Mucosa of rectum (tissue), 2 donors: ENCODE measurements at regions not wholly inside any gene's neighbourhood (a gene's known extent, or its start where the extent isn't known, plus 50 kb on each side); places are given as distances from the start of the nearest gene placed in this dataset.

Experiments
- H3K27ac ChIP-seq, 2 donors: one replicate each; pipeline ENCODE4 v1.7.0; 2013; ENCODE audit warnings: inconsistent platforms in 2 of 2, low read depth in 2 of 2, low read length in 2 of 2
- H3K27me3 ChIP-seq, 2 donors: one replicate each; pipeline ENCODE4 v1.7.0; 2013; ENCODE audit warnings: low read length in 2 of 2; ENCODE audit not compliant: control insufficient read depth in 2 of 2, insufficient read depth in 2 of 2
- H3K36me3 ChIP-seq, 2 donors: one replicate each; pipeline ENCODE4 v1.7.0; 2013; ENCODE audit warnings: low read length in 2 of 2; ENCODE audit not compliant: control insufficient read depth in 2 of 2, insufficient read depth in 2 of 2
- H3K4me1 ChIP-seq, 2 donors: one replicate each; pipeline ENCODE4 v1.7.0; 2013; ENCODE audit warnings: low read length in 2 of 2, mild to moderate bottlenecking in 1 of 2; ENCODE audit not compliant: control insufficient read depth in 2 of 2, insufficient read depth in 2 of 2
- H3K4me3 ChIP-seq, 2 donors: one replicate each; pipeline ENCODE4 v1.7.0; 2013; ENCODE audit warnings: low read length in 2 of 2
- H3K9ac ChIP-seq, 2 donors: one replicate each; pipeline ENCODE4 v1.7.0; 2013; ENCODE audit warnings: low read length in 2 of 2, low read depth in 1 of 2, mild to moderate bottlenecking in 1 of 2
- H3K9me3 ChIP-seq, 2 donors: one replicate each; pipeline ENCODE4 v1.7.0; 2013; ENCODE audit warnings: low read length in 2 of 2; ENCODE audit not compliant: control insufficient read depth in 2 of 2
- donor health status: healthy.
- donor health status: Normal muscosa, but diverticular disease.

DNA sequence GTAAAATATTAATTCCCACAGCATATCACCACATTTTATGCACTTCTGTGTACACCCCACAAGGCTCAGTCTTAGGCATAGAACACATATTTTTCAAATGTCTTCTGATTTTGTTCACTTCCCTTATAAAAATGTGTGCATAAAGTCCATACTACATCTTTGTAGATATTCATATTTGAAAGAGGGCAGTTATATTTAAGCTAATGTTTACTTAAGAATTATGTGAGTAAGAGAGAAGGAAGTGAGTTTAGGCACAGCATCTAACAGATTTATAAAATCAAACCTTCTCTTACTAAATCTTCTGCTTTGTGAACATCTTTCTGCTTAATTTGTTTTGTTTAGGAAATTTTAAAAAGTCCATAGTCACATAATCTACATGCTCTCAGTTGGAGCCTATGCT lies 648.1 kb downstream of the FSCB start:
- Histone ChIP-seq H3K4me1 (no peaks in the 10 kb centered on the region), H3K9ac (no peak overlapping the region), H3K27ac (no peak overlapping the region), H3K4me3 (no peak overlapping the region), H3K27me3 (no peaks in the 10 kb centered on the region), H3K9me3 (no peaks in the 10 kb centered on the region), H3K36me3 (no peaks in the 10 kb centered on the region)

DNA sequence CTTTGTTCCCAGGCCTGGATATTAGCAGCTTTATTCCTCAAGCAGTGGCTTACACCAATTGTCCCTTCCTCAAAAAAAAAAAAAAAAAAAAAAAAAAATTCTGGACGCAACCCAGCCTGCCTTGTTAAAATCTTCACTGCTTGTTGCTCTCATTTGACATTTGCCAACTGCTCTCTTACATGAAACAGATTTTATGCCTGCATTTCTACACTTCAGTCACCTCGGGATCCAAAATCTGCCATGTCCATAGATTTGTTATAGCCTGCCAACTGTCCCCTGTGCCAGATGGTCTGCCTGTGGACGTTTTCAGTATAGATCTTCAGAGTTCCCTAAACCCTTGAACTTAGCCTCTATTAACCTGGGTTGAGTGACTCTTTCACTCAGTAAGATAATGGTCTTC lies 651.5 kb downstream of the FSCB start:
- Histone ChIP-seq H3K9ac (no peak overlapping the region), H3K9me3 (no peaks in the 10 kb centered on the region), H3K27ac (no peak overlapping the region), H3K36me3 (no peaks in the 10 kb centered on the region), H3K27me3 (no peaks in the 10 kb centered on the region), H3K4me3 (no peak overlapping the region), H3K4me1 (no peaks in the 10 kb centered on the region)

DNA sequence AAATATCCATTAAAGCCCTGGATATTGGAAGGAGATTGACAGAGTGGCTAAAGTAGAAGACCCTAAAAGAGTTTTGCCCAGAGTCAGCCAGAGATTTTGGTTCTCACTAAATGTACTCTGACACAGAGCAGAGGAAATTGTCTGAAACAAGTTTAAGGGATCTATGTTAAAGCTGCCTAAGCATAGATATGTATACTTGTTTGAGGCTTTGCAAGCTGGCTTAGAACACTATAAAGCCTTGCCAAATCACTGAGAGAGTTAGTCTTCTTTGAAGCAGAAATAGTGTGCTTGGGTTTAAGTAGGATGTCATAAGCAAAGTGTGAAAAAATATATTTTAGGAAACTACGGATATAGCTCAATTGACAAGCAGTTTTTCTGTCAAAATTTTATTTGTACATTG lies 653.5 kb downstream of the FSCB start:
- no peaks in the 10 kb centered on the region for H3K27me3 ChIP-seq
- no peak overlapping the region for H3K4me3 ChIP-seq
- no peaks in the 10 kb centered on the region for H3K36me3 ChIP-seq
- no peak overlapping the region for H3K9ac ChIP-seq
- H3K4me1 ChIP-seq, result no peaks in the 10 kb centered on the region
- no peaks in the 10 kb centered on the region for H3K9me3 ChIP-seq
- no peak overlapping the region for H3K27ac ChIP-seq

DNA sequence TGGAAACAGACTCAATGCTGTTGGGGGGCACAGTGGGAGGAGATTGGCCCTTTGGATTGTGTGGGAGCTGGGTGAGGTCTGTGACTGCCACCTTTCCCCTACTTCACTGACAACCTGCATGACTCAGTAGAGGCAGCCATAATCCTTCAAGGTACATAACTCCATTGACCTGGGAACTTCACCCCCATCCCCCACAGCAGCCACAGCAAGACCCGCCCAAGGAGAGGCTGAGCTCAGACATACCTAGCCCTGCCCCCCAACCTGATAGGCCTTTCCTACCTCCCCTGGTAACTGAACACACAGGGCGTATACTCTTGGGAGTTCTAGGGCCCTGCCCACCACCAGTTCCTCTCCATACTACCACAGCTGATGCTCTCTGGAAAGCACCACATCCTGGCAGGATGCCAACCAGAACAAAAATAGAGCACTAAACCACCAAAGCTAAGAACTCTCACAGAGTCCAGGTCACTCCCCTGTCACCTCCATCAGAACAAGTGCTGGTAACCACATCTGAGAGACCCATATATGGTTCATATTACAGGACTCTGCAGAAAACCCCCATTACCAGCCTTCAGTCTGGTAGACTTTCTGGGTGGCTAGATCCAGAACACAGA lies 703.9 kb downstream of the FSCB start:
- no peak overlapping the region for H3K4me3 ChIP-seq
- H3K4me1 ChIP-seq, result no peaks in the 10 kb centered on the region
- H3K9ac ChIP-seq, result no peak overlapping the region
- H3K9me3 ChIP-seq, result no peaks in the 10 kb centered on the region
- H3K27ac ChIP-seq, result no peak overlapping the region
- H3K36me3 ChIP-seq, result no peaks in the 10 kb centered on the region
- no peaks in the 10 kb centered on the region for H3K27me3 ChIP-seq

DNA sequence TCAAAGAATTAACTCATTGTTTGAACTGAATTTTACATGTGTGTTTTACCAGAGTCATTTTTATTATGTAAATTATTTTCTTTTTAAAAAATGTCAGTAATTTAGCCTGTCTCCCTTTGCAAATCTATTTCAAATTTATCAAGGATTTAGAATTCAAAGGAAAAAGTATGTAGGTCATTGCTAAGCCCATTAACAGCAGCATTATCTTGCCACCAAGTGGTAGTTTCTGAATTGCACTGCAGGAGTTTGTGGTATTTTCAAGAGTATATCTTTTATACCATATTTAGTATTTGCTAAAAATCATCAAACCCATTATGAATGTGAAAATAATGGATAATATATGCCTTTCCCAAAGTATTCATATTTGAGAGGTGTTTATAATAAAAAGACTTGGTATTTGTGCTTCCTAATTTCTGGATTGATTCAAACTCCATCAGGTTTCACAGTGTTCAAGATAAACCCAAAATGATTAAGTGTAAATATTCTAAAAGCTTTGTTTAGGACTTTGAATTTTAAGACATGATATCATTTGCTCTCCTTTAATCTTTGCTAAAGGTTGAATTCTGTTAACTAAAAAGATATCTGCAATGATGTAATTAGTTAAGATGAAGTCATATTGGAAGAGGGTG lies 711.4 kb downstream of the FSCB start:
- Histone ChIP-seq H3K27me3 (no peaks in the 10 kb centered on the region), H3K4me1 (no peaks in the 10 kb centered on the region), H3K36me3 (no peaks in the 10 kb centered on the region), H3K9me3 (no peaks in the 10 kb centered on the region), H3K27ac (no peak overlapping the region), H3K4me3 (no peak overlapping the region), H3K9ac (no peak overlapping the region)

DNA sequence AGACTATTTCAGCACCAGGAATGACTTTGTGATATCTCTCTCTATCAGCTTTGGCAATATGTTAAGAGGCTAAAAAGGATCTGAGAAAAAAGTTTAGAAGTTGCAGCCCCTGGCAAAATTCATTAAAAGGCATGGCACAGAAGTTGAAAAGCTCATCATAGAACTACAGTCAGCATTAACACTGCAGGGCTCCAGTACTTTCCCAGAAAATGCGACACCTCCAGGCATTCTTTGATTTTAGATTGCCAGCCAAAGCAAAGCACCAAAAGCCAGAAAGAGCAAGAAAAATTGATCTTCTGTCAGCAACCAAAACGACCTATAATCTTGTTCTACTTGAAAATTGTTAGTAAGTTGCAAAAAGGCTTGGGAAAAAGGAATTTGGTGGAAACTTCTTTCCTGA lies 713.5 kb downstream of the FSCB start:
- Histone ChIP-seq H3K9me3 (no peaks in the 10 kb centered on the region), H3K4me1 (no peaks in the 10 kb centered on the region), H3K9ac (no peak overlapping the region)

DNA sequence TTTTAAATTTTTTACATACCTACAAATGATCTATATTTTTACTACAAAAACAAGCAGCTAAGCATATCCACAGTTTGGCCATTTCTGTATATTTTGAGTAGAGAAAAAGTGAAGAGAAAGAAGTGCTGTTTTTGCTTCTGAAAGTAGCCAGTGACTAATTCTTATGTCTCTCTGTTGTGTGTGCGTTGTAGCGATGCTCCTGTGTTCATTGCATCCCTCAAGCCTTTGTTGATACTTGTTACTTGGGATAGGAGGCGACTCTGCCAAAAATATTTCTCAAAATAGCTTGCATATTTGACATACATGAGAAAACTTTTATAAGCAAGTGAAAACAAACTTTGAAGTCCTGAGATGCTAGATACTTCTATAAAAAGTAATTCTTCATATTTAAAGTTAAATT lies 714.1 kb downstream of the FSCB start:
- H3K4me3 ChIP-seq, result no peak overlapping the region
- no peak overlapping the region for H3K27ac ChIP-seq
- H3K27me3 ChIP-seq, result no peaks in the 10 kb centered on the region
- H3K36me3 ChIP-seq, result no peaks in the 10 kb centered on the region
- H3K4me1 ChIP-seq, result no peaks in the 10 kb centered on the region
- H3K9me3 ChIP-seq, result no peaks in the 10 kb centered on the region
- no peak overlapping the region for H3K9ac ChIP-seq

More for the DNA sequence above, 713.5 kb downstream of the FSCB start:
- no peaks in the 10 kb centered on the region for H3K27me3 ChIP-seq
- H3K27ac ChIP-seq, result no peak overlapping the region
- H3K4me3 ChIP-seq, result no peak overlapping the region
- no peaks in the 10 kb centered on the region for H3K36me3 ChIP-seq

DNA sequence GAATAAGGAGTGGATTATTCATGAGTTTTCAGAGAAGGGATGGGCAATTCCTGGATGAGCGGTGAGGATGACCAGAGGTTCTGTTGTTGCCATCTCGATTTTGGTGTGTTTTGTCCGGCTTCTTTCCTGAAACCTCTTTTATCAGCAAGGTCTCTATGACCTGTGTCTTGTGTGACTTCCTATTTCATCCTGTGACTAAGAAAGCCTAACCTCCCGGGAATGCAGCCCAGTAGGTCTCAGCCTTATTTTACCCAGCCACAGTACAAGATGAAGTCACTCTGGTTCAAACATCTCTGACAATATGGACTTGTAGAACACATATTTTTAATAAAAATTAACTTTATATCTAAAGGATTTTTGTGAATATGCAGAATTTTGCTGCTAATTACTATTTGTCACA lies 716.4 kb downstream of the FSCB start:
- H3K27me3 ChIP-seq, result no peaks in the 10 kb centered on the region
- H3K4me3 ChIP-seq, result no peak overlapping the region
- H3K9ac ChIP-seq, result no peak overlapping the region
- H3K4me1 ChIP-seq, result no peaks in the 10 kb centered on the region
- no peak overlapping the region for H3K27ac ChIP-seq
- no peaks in the 10 kb centered on the region for H3K9me3 ChIP-seq
- H3K36me3 ChIP-seq, result no peaks in the 10 kb centered on the region

DNA sequence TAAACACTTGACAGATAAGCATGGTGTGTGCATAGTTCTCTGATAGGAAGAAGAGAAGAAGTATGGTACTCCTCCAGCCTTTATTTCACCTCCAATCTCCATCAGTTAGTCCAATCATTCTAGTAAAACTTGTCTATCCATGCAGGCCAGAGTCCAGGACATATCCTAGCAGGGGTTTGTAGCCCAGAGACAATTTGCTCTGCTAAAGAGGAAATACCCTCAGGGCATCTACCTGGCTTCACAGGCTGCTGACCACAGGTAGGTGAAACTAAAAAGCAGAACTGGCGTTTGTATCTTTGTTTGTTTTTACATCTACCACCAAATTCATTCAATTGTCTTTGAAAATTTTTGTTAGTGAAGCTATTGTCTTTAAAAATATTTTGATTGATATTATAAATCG lies 717.6 kb downstream of the FSCB start:
- Histone ChIP-seq H3K4me1 (no peaks in the 10 kb centered on the region), H3K4me3 (no peak overlapping the region), H3K27me3 (no peaks in the 10 kb centered on the region), H3K36me3 (no peaks in the 10 kb centered on the region), H3K9ac (no peak overlapping the region), H3K27ac (no peak overlapping the region), H3K9me3 (no peaks in the 10 kb centered on the region)

DNA sequence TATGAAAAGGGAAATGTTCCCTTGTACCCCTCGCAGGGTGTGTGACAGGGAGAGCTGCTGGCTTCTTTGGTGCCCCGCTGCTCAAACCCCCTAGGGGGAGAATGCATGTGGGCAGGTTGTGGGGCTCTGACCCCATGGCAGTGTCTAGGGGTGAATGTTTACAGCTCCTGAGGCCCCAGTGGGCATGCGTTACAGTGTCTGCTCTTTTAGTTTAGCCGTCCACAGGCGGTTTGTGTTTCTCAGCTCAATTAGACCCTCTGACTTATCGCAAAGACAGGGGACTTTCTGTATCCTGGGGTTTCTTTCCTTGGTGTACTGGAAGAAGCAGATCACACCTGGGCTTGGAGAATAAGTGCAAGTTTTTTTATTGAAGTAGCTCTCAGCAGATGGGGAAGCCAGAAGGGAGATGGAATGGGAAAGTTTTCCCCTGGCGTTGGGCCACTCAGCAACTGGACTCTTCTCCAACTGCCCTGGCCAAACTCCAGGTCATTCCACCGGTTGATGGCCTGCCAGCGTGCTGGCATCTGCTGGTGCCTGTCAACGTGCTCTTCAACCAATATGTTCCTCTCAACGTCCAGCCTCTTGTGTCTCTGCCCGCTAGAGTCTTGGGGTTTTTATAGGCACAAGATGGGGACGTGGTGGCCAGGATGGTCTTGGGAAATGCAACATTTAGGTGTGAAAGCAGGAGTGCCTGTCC lies 720.9 kb downstream of the FSCB start:
- Histone ChIP-seq H3K4me3 (no peak overlapping the region), H3K36me3 (no peaks in the 10 kb centered on the region), H3K27ac (no peak overlapping the region), H3K9me3 (no peaks in the 10 kb centered on the region), H3K4me1 (no peaks in the 10 kb centered on the region), H3K9ac (no peak overlapping the region), H3K27me3 (no peaks in the 10 kb centered on the region)
